IMR-90 (cell line): ENCODE measurements at regions not wholly inside any gene's neighbourhood (a gene's known extent, or its start where the extent isn't known, plus 50 kb on each side); places are given as distances from the start of the nearest gene placed in this dataset.

Source experiments
- ATAC-seq: fragments of 200-7000 bp; cut with Tn5 transposase; 2 replicates; pipeline ENCODE4 v1.9.1; 2020; ENCODE audit warnings: low read depth, mild to moderate bottlenecking, moderate library complexity
- BruUV-seq: library from RNA; stranded (reverse); fragments of 400-500 nt; replicated peaks from 2 replicates; lab custom pipeline; 2021; lab: Mats Ljungman, UMichigan
- CTCF ChIA-PET: fragments of 300-600 bp; formaldehyde crosslinking; extraction: SDS; loops from one replicate; lab custom pipeline; 2021; ENCODE audit warnings: antibody characterized with exemption; lab: Yijun Ruan, JAX
- POLR2A ChIA-PET: fragments of 300-600 bp; sonication (Branson Sonifier 250); formaldehyde crosslinking; loops from one replicate; lab custom pipeline; 2022; ENCODE audit warnings: antibody characterized with exemption; ENCODE audit not compliant: unreplicated experiment; lab: Charles Lee
- DNase-seq: peaks from one replicate; pipeline ENCODE4 v3.0.0; 2013
- H2AFZ ChIP-seq: replicated peaks from 2 replicates; pipeline ENCODE3; 2013; ENCODE audit warnings: low read length, mild to moderate bottlenecking; ENCODE audit not compliant: poor library complexity
- H2AK5ac ChIP-seq: 2 replicates; pipeline ENCODE4 v1.6.1; 2013; ENCODE audit warnings: low read depth, low read length, inconsistent platforms
- H2AK9ac ChIP-seq: replicated peaks from 2 replicates; pipeline ENCODE3; 2013; ENCODE audit warnings: mild to moderate bottlenecking, low read depth, low read length, moderate library complexity; ENCODE audit not compliant: poor library complexity
- H2BK120ac ChIP-seq: 2 replicates; pipeline ENCODE4 v1.6.1; 2013; ENCODE audit warnings: low read depth, low read length, inconsistent platforms
- H2BK15ac ChIP-seq: 3 replicates; pipeline ENCODE4 v1.6.1; 2013; ENCODE audit warnings: low read depth, low read length, inconsistent platforms
- H2BK20ac ChIP-seq: 2 replicates; pipeline ENCODE4 v1.6.1; 2013; ENCODE audit warnings: low read depth, mild to moderate bottlenecking, inconsistent platforms, low read length, moderate library complexity
- H2BK5ac ChIP-seq: 2 replicates; pipeline ENCODE4 v1.6.1; 2013; ENCODE audit warnings: mild to moderate bottlenecking, low read depth, low read length, inconsistent platforms; ENCODE audit not compliant: poor library complexity, severe bottlenecking
- H3K14ac ChIP-seq: replicated peaks from 2 replicates; pipeline ENCODE4 v1.6.1; 2013; ENCODE audit warnings: low read depth, low read length, inconsistent platforms
- H3K18ac ChIP-seq: 2 replicates; pipeline ENCODE4 v1.6.1; 2013; ENCODE audit warnings: low read depth, low read length, control low read depth
- H3K23ac ChIP-seq: 2 replicates; pipeline ENCODE4 v1.6.1; 2013; ENCODE audit warnings: low read depth, low read length, inconsistent platforms
- H3K27ac ChIP-seq: 2 replicates; pipeline ENCODE4 v1.5.1; 2013; ENCODE audit warnings: mild to moderate bottlenecking, control low read depth, low read length; ENCODE audit not compliant: insufficient read depth
- H3K27me3 ChIP-seq: 2 replicates; pipeline ENCODE4 v1.6.1; 2013; ENCODE audit warnings: low read length; ENCODE audit not compliant: control insufficient read depth, insufficient read depth
- H3K36me3 ChIP-seq: 2 replicates; pipeline ENCODE4 v1.6.1; 2013; ENCODE audit warnings: low read length, mixed read lengths; ENCODE audit not compliant: control insufficient read depth, insufficient read depth
- H3K4ac ChIP-seq: 2 replicates; pipeline ENCODE4 v1.6.1; 2013; ENCODE audit warnings: low read depth, low read length, inconsistent platforms
- H3K4me1 ChIP-seq: 2 replicates; pipeline ENCODE4 v1.6.1; 2013; ENCODE audit warnings: low read length, mixed read lengths; ENCODE audit not compliant: control insufficient read depth, insufficient read depth
- H3K4me2 ChIP-seq: 2 replicates; pipeline ENCODE4 v1.6.1; 2013; ENCODE audit warnings: low read depth, mild to moderate bottlenecking, control low read depth, low read length, moderate library complexity
- H3K4me3 ChIP-seq: 2 replicates; pipeline ENCODE4 v1.5.1; 2013; ENCODE audit warnings: low read depth, mild to moderate bottlenecking, control low read depth, low read length, moderate library complexity; ENCODE audit not compliant: insufficient read depth
- H3K56ac ChIP-seq: 2 replicates; pipeline ENCODE4 v1.6.1; 2013; ENCODE audit warnings: low read length, inconsistent platforms; ENCODE audit not compliant: insufficient read depth; ENCODE audit errors: extremely low read depth
- H3K79me1 ChIP-seq, 2 experiments: 2 replicates each; pipeline ENCODE4 v1.6.1; 2013; ENCODE audit warnings: low read length in 2 of 2, inconsistent platforms in 1 of 2, low read depth in 1 of 2
- H3K9ac ChIP-seq: 2 replicates; pipeline ENCODE4 v1.6.1; 2013; ENCODE audit warnings: low read depth, low read length, control low read depth
- H3K9me1 ChIP-seq: 2 replicates; pipeline ENCODE4 v1.6.1; 2013; ENCODE audit warnings: low read length, inconsistent platforms; ENCODE audit not compliant: insufficient read depth
- H3K9me3 ChIP-seq: 2 replicates; pipeline ENCODE4 v1.6.1; 2013; ENCODE audit warnings: low read length; ENCODE audit not compliant: control insufficient read depth, insufficient read depth
- H4K20me1 ChIP-seq: 2 replicates; pipeline ENCODE4 v1.6.1; 2013; ENCODE audit warnings: low read length, inconsistent platforms; ENCODE audit not compliant: insufficient read depth
- H4K5ac ChIP-seq: 2 replicates; pipeline ENCODE4 v1.6.1; 2013; ENCODE audit warnings: mild to moderate bottlenecking, low read depth, low read length, control low read depth
- H4K8ac ChIP-seq, 2 experiments: 2 replicates each; pipeline ENCODE4 v1.6.1; 2013; ENCODE audit warnings: low read depth in 2 of 2, low read length in 2 of 2, control low read depth in 1 of 2, inconsistent platforms in 1 of 2
- H4K91ac ChIP-seq: 2 replicates; pipeline ENCODE4 v1.6.1; 2013; ENCODE audit warnings: low read depth, low read length, inconsistent platforms; ENCODE audit not compliant: insufficient read depth
- CHD1 ChIP-seq: IDR thresholded peaks from 2 replicates; pipeline ENCODE4 v1.6.1; 2012; ENCODE audit warnings: low read depth, low read length, improper control_type of control experiment
- MAFK ChIP-seq: IDR thresholded peaks from 2 replicates; pipeline ENCODE4 v1.6.1; 2012; ENCODE audit warnings: low read depth, low read length, improper control_type of control experiment
- MAZ ChIP-seq: IDR thresholded peaks from 2 replicates; pipeline ENCODE4 v1.6.1; 2012; ENCODE audit warnings: low read depth, mild to moderate bottlenecking, low read length, improper control_type of control experiment, moderate library complexity, borderline replicate concordance
- RAD21 ChIP-seq: IDR thresholded peaks from 2 replicates; pipeline ENCODE4 v1.6.1; 2012; ENCODE audit warnings: low read length, improper control_type of control experiment
- RCOR1 ChIP-seq: IDR thresholded peaks from 2 replicates; pipeline ENCODE4 v1.6.1; 2012; ENCODE audit warnings: mild to moderate bottlenecking, low read length, improper control_type of control experiment; ENCODE audit not compliant: insufficient replicate concordance
- SMC3 ChIP-seq: fragments of 150-350 bp; IDR thresholded peaks from 2 replicates; pipeline ENCODE4 v1.6.1; 2016; ENCODE audit warnings: low read depth, mild to moderate bottlenecking, antibody characterized with exemption, low read length, moderate library complexity
- USF2 ChIP-seq: fragments of 150-350 bp; IDR thresholded peaks from 2 replicates; pipeline ENCODE4 v1.6.1; 2017; ENCODE audit warnings: mild to moderate bottlenecking, antibody characterized with exemption, low read length, low read depth
- WGBS, 2 experiments: methylation state at CpG; one replicate each; pipeline versions ENCODE4 v1.1.5 to v1.1.7; 2013; ENCODE audit warnings: missing lambda C conversion rate in 2 of 2; ENCODE audit not compliant: insufficient read length in 1 of 2; ENCODE audit errors: extremely low coverage in 2 of 2; 5-methylcytosine and 5-hydroxymethylcytosine counted together
- dilution Hi-C: fragments of 300-500 bp; cut with HindIII; formaldehyde crosslinking; loops from one replicate; pipeline ENCODE4 v1.14.3; 2018; ENCODE audit warnings: low sequenced_read_pairs; ENCODE audit not compliant: unreplicated experiment
- in situ Hi-C: fragments of 300-500 bp; cut with MboI; formaldehyde crosslinking; loops from 3 replicates; pipeline ENCODE4 v1.14.3; 2019; ENCODE audit warnings: low sequenced_read_pairs, inconsistent platforms, mixed read lengths
- intact Hi-C: fragments of 100-400 bp; cut with micrococcal nuclease; formaldehyde crosslinking; loops from 2 replicates; pipeline ENCODE4 v1.10.0; 2022

- H3K9me1 ChIP-seq = no peaks in the 10 kb centered on the region
- no peak overlapping the region for H3K56ac ChIP-seq
- H3K4ac ChIP-seq = no peak overlapping the region
- H3K9me3 ChIP-seq = no peaks in the 10 kb centered on the region
- H2AK9ac ChIP-seq = no peak overlapping the region
- H3K36me3 ChIP-seq = no peaks in the 10 kb centered on the region
- no peak for TF ChIP-seq RAD21
- no peak for TF ChIP-seq RCOR1
- TF ChIP-seq USF2 = no peak
- no peak for TF ChIP-seq MAZ
- TF ChIP-seq SMC3 = no peak
- TF ChIP-seq MAFK = no peak
- TF ChIP-seq CHD1 = no peak
- H3K27me3 ChIP-seq = no peaks in the 10 kb centered on the region; the same call in 1 of the 2 replicates
- H4K91ac ChIP-seq = no peak overlapping the region
- no peak for ATAC-seq
- dilution Hi-C loops (no loop called here), in situ Hi-C loops (no loop called here), intact Hi-C loops (no loop called here)
- H2BK20ac ChIP-seq = no peak overlapping the region
- H3K4me2 ChIP-seq = no peak overlapping the region
- no peak overlapping the region for H3K27ac ChIP-seq
- no peak overlapping the region for H4K5ac ChIP-seq
- no peaks in the 10 kb centered on the region for H4K20me1 ChIP-seq
- H3K4me3 ChIP-seq = no peak overlapping the region
- BruUV-seq = no TSS peak
- no peak overlapping the region for H4K8ac ChIP-seq
- WGBS, 2 experiments = 81% methylated on average over 5 of the region's 11 CpGs; no CpG with 5 or more reads in 1 of the 2 experiments
- H3K14ac ChIP-seq = no peak overlapping the region
- H2AK5ac ChIP-seq = no peak overlapping the region
- no peaks in the 10 kb centered on the region for H3K4me1 ChIP-seq
- H3K79me1 ChIP-seq = no peaks in the 10 kb centered on the region
- H2BK120ac ChIP-seq = no peak overlapping the region
- CTCF ChIA-PET = no interaction called here
- H2BK5ac ChIP-seq = no peak overlapping the region
- H3K23ac ChIP-seq = no peak overlapping the region
- H3K9ac ChIP-seq = no peak overlapping the region
- H2BK15ac ChIP-seq = no peak overlapping the region
- DNase-seq = no peak
- POLR2A ChIA-PET = no interaction called here
- no peak overlapping the region for H2AFZ ChIP-seq
- no peak overlapping the region for H3K18ac ChIP-seq
Observed at GRCh38 chr14:96710060-96710666, 87.0 kb upstream of the VRK1 start.
